ENCODE measurements at regions not wholly inside any gene's neighbourhood (a gene's known extent, or its start where the extent isn't known, plus 50 kb on each side); places are given as distances from the start of the nearest gene placed in this dataset.

GRCh38 chr6:97813889-97814567 is 531.0 kb upstream of the MMS22L start:
- no peak for TF ChIP-seq CTCF (IDR thresholded peaks at IDR 0.05)
- TF ChIP-seq EP300 (IDR thresholded peaks at IDR 0.05): no peak
- TF ChIP-seq POLR2AphosphoS5 (IDR thresholded peaks at IDR 0.05): no peak

Data from sigmoid colon (tissue), 4 donors.